Neuronal stem cell (in vitro differentiated cells): ENCODE measurements at regions not wholly inside any gene's neighbourhood (a gene's known extent, or its start where the extent isn't known, plus 50 kb on each side); places are given as distances from the start of the nearest gene placed in this dataset.

ENCODE experiments used
- DNase-seq: peaks from one replicate; pipeline ENCODE4 v3.0.0-alpha.2; 2013; ENCODE audit warnings: low spot score
- H2AFZ ChIP-seq: one replicate; pipeline ENCODE4 v1.6.1; 2013; ENCODE audit warnings: mild to moderate bottlenecking, low read length, inconsistent platforms
- H2AK5ac ChIP-seq: 2 replicates; pipeline ENCODE4 v1.6.1; 2013; ENCODE audit warnings: low read depth, mild to moderate bottlenecking, inconsistent platforms, low read length, moderate library complexity, mixed read lengths
- H2BK120ac ChIP-seq: 2 replicates; pipeline ENCODE4 v1.6.1; 2013; ENCODE audit warnings: low read depth, mild to moderate bottlenecking, inconsistent platforms, low read length, moderate library complexity, mixed read lengths
- H2BK12ac ChIP-seq: one replicate; pipeline ENCODE4 v1.6.1; 2013; ENCODE audit warnings: low read length, inconsistent platforms
- H2BK15ac ChIP-seq: 2 replicates; pipeline ENCODE4 v1.6.1; 2013; ENCODE audit warnings: mild to moderate bottlenecking, low read length, inconsistent platforms, mixed read lengths
- H2BK5ac ChIP-seq: one replicate; pipeline ENCODE4 v1.6.1; 2013; ENCODE audit warnings: inconsistent platforms, mild to moderate bottlenecking, low read length, moderate library complexity
- H3K14ac ChIP-seq: one replicate; pipeline ENCODE4 v1.6.1; 2013; ENCODE audit warnings: low read length, inconsistent platforms
- H3K18ac ChIP-seq: 2 replicates; pipeline ENCODE4 v1.6.1; 2013; ENCODE audit warnings: low read length, inconsistent platforms
- H3K23ac ChIP-seq: 2 replicates; pipeline ENCODE4 v1.6.1; 2013; ENCODE audit warnings: low read depth, mild to moderate bottlenecking, mixed read lengths, low read length, inconsistent platforms; ENCODE audit not compliant: poor library complexity
- H3K27ac ChIP-seq: replicated peaks from 3 replicates; pipeline ENCODE4 v1.5.1; 2013; ENCODE audit warnings: low read length, inconsistent platforms
- H3K27me3 ChIP-seq, 3 experiments: 2 replicates each; pipeline ENCODE4 v1.6.1; 2013; ENCODE audit warnings: low read length in 3 of 3, mild to moderate bottlenecking in 2 of 3, inconsistent platforms in 1 of 3, low read depth in 1 of 3, mixed read lengths in 1 of 3, moderate library complexity in 1 of 3; ENCODE audit not compliant: control insufficient read depth in 3 of 3, insufficient read depth in 3 of 3
- H3K36me3 ChIP-seq, 2 donors: replicated peaks in 1 of 2; 2 replicates each; pipeline ENCODE4 v1.6.1; 2013; ENCODE audit warnings: low read length in 2 of 2; ENCODE audit not compliant: control insufficient read depth in 2 of 2, insufficient read depth in 2 of 2
- H3K4ac ChIP-seq: 2 replicates; pipeline ENCODE4 v1.6.1; 2013; ENCODE audit warnings: inconsistent platforms, mild to moderate bottlenecking, low read length, moderate library complexity
- H3K4me1 ChIP-seq, 2 donors: 1 replicate in 1 of 2; 2 replicates in 1 of 2; pipeline ENCODE4 v1.6.1; 2013; ENCODE audit warnings: low read length in 2 of 2, low read depth in 1 of 2; ENCODE audit not compliant: control insufficient read depth in 2 of 2, insufficient read depth in 1 of 2
- H3K4me2 ChIP-seq: one replicate; pipeline ENCODE4 v1.6.1; 2013; ENCODE audit warnings: mild to moderate bottlenecking, low read length, inconsistent platforms; ENCODE audit not compliant: insufficient read depth, poor library complexity, severe bottlenecking
- H3K4me3 ChIP-seq, 2 donors: 2 replicates each; pipeline ENCODE4 v1.5.1; 2013; ENCODE audit warnings: low read length in 2 of 2, mild to moderate bottlenecking in 2 of 2, inconsistent platforms in 1 of 2, moderate library complexity in 1 of 2
- H3K79me1 ChIP-seq: one replicate; pipeline ENCODE4 v1.6.1; 2013; ENCODE audit warnings: low read depth, mild to moderate bottlenecking, inconsistent platforms, low read length, moderate library complexity
- H3K9ac ChIP-seq: one replicate; pipeline ENCODE4 v1.6.1; 2013; ENCODE audit warnings: mild to moderate bottlenecking, low read depth, low read length, inconsistent platforms; ENCODE audit not compliant: poor library complexity
- H3K9me3 ChIP-seq, 2 donors: replicated peaks in 1 of 2; 2 replicates each; pipeline versions ENCODE3 to v1.6.1; 2013; ENCODE audit warnings: low read length in 2 of 2, mild to moderate bottlenecking in 2 of 2, inconsistent platforms in 1 of 2, low read depth in 1 of 2, mixed read lengths in 1 of 2, moderate library complexity in 1 of 2; ENCODE audit not compliant: control insufficient read depth in 2 of 2, insufficient read depth in 1 of 2
- H4K8ac ChIP-seq: one replicate; pipeline ENCODE4 v1.6.1; 2013; ENCODE audit warnings: low read depth, mild to moderate bottlenecking, inconsistent platforms, low read length, moderate library complexity
- H4K91ac ChIP-seq: one replicate; pipeline ENCODE4 v1.6.1; 2013; ENCODE audit warnings: low read length, low read depth, mild to moderate bottlenecking, inconsistent platforms; ENCODE audit not compliant: poor library complexity
- WGBS, 2 donors: extraction: QIAGEN DNeasy Blood & Tissue Kit; methylation state at CpG; one replicate each; pipeline ENCODE4 v1.1.7; 2013; ENCODE audit warnings: missing lambda C conversion rate in 2 of 2, mixed read lengths in 1 of 2; ENCODE audit not compliant: insufficient read length in 2 of 2, insufficient replicate concordance in 1 of 2; ENCODE audit errors: extremely low coverage in 2 of 2; 5-methylcytosine and 5-hydroxymethylcytosine counted together

GRCh38 chr13:40863723-40864122 is 74.3 kb downstream of the SLC25A15 start:
- Histone ChIP-seq H3K4me1 (no peaks in the 10 kb centered on the region), H3K14ac (no peak overlapping the region), H2BK15ac (no peak overlapping the region), H2AK5ac (no peak overlapping the region), H3K36me3 (no peaks in the 10 kb centered on the region), H3K4me3 (no peak overlapping the region), H3K27ac (no peak overlapping the region), H2AFZ (no peak overlapping the region), H3K9me3 (no peaks in the 10 kb centered on the region), H4K91ac (no peak overlapping the region), H3K27me3 (no peaks in the 10 kb centered on the region), H2BK120ac (no peak overlapping the region), H4K8ac (no peak overlapping the region), H3K18ac (no peak overlapping the region), H3K9ac (no peak overlapping the region), H3K4me2 (no peak overlapping the region), H3K79me1 (no peaks in the 10 kb centered on the region), H2BK5ac (no peak overlapping the region), H3K23ac (no peak overlapping the region), H3K4ac (no peak overlapping the region), H2BK12ac (no peak overlapping the region)
- DNase-seq, result no peak
- no CpG with 5 or more reads among the region's 4 CpGs for WGBS, 2 donors

- Histone ChIP-seq H2BK15ac (no peak overlapping the region), H3K18ac (no peak overlapping the region), H3K4me2 (no peak overlapping the region)
Observed at GRCh38 chr13:40874138-40874779, 84.8 kb downstream of the SLC25A15 start.

GRCh38 chr13:40875044-40875443 is 85.6 kb downstream of the SLC25A15 start:
- no peak overlapping the region for H2AFZ ChIP-seq
- H4K91ac ChIP-seq, result no peak overlapping the region
- H3K9me3 ChIP-seq, result peaks cover 23 to 62% of the 10 kb centered on the region in 2 donors
- no peak overlapping the region for H4K8ac ChIP-seq
- H3K23ac ChIP-seq, result no peak overlapping the region
- H2AK5ac ChIP-seq, result no peak overlapping the region
- H3K4me1 ChIP-seq, result no peaks in the 10 kb centered on the region
- H3K9ac ChIP-seq, result no peak overlapping the region
- no peak overlapping the region for H3K4ac ChIP-seq
- H3K79me1 ChIP-seq, result no peaks in the 10 kb centered on the region
- no CpG with 5 or more reads among the region's 4 CpGs for WGBS, 2 donors
- H3K14ac ChIP-seq, result no peak overlapping the region
- no peak overlapping the region for H2BK120ac ChIP-seq
- no peak overlapping the region for H3K27ac ChIP-seq
- H3K27me3 ChIP-seq, result no peaks in the 10 kb centered on the region
- DNase-seq, result no peak
- no peak overlapping the region for H2BK12ac ChIP-seq
- H3K18ac ChIP-seq, result no peak overlapping the region
- no peak overlapping the region for H2BK5ac ChIP-seq
- H3K4me2 ChIP-seq, result no peak overlapping the region
- no peak overlapping the region for H2BK15ac ChIP-seq
- H3K4me3 ChIP-seq, result peak overlapping the region in 1 of 2 donors; percentile 66
- peaks cover 1 to 5% of the 10 kb centered on the region in 2 donors for H3K36me3 ChIP-seq

More at GRCh38 chr13:40874138-40874779, 84.8 kb downstream of the SLC25A15 start:
- Histone ChIP-seq H4K91ac (no peak overlapping the region), H3K27me3 (no peaks in the 10 kb centered on the region), H2AFZ (no peak overlapping the region), H2BK5ac (no peak overlapping the region), H2BK12ac (no peak overlapping the region), H3K9ac (no peak overlapping the region), H3K36me3 (peaks cover 1 to 5% of the 10 kb centered on the region in 2 donors), H3K23ac (no peak overlapping the region), H3K14ac (no peak overlapping the region), H3K4ac (no peak overlapping the region), H2AK5ac (no peak overlapping the region), H4K8ac (no peak overlapping the region), H3K79me1 (no peaks in the 10 kb centered on the region), H3K9me3 (peaks cover 23 to 56% of the 10 kb centered on the region in 2 donors), H2BK120ac (no peak overlapping the region), H3K4me3 (no peak overlapping the region), H3K27ac (no peak overlapping the region), H3K4me1 (no peaks in the 10 kb centered on the region)
- WGBS, 2 donors, result no CpG with 5 or more reads among the region's 5 CpGs
- DNase-seq, result no peak

- H2BK120ac ChIP-seq, result no peak overlapping the region
- no peak overlapping the region for H4K91ac ChIP-seq
- no peak overlapping the region for H3K23ac ChIP-seq
- peaks cover 1 to 5% of the 10 kb centered on the region in 2 donors for H3K36me3 ChIP-seq
- no peak overlapping the region for H3K4me2 ChIP-seq
- H3K4me1 ChIP-seq, result no peaks in the 10 kb centered on the region
- H3K18ac ChIP-seq, result no peak overlapping the region
- H3K9me3 ChIP-seq, result peaks cover 23 to 64% of the 10 kb centered on the region in 2 donors
- H2BK15ac ChIP-seq, result no peak overlapping the region
- no peak for DNase-seq
- no peak overlapping the region for H2BK12ac ChIP-seq
- no peaks in the 10 kb centered on the region for H3K79me1 ChIP-seq
- no CpG with 5 or more reads among the region's 6 CpGs for WGBS, 2 donors
- no peak overlapping the region for H2AFZ ChIP-seq
- H2AK5ac ChIP-seq, result no peak overlapping the region
- H3K27ac ChIP-seq, result no peak overlapping the region
- H3K14ac ChIP-seq, result no peak overlapping the region
- H3K4ac ChIP-seq, result no peak overlapping the region
- no peak overlapping the region for H4K8ac ChIP-seq
- H2BK5ac ChIP-seq, result no peak overlapping the region
- no peaks in the 10 kb centered on the region for H3K27me3 ChIP-seq
- H3K4me3 ChIP-seq, result no peak overlapping the region
- no peak overlapping the region for H3K9ac ChIP-seq
Observed at GRCh38 chr13:40875583-40875982, 86.2 kb downstream of the SLC25A15 start.
